T-cell (primary cell): ENCODE measurements at regions not wholly inside any gene's neighbourhood (a gene's known extent, or its start where the extent isn't known, plus 50 kb on each side); places are given as distances from the start of the nearest gene placed in this dataset.
"Not testable (repeated sequence)": the region's sequence is repeated elsewhere in the genome, so short reads cannot be mapped to it uniquely, and the experiment has no call there.

Source experiments
- ATAC-seq, 4 experiments: fragments of 200-7000 bp in 3 of 4; fragments of 150-1000 bp in 1 of 4; cut with Tn5 transposase; replicated peaks in 1 of 4; 1 replicate in 3 of 4; 2 replicates in 1 of 4; pipeline ENCODE4 v1.10.0; 2021; ENCODE audit warnings: moderate library complexity in 3 of 4, mild to moderate bottlenecking in 2 of 4, moderate number of reproducible peaks in 1 of 4
- CTCF ChIA-PET, 2 donors: fragments of 300-600 bp; sonication (Branson Sonifier 250); formaldehyde crosslinking; loops; one replicate each; lab custom pipeline; 2022; ENCODE audit warnings: antibody characterized with exemption in 2 of 2; lab: Charles Lee
- POLR2A ChIA-PET, 2 donors: fragments of 300-600 bp; sonication (Branson Sonifier 250); formaldehyde crosslinking; loops; one replicate each; lab custom pipeline; 2022; ENCODE audit warnings: antibody characterized with exemption in 2 of 2; lab: Charles Lee
- DNase-seq, 35 experiments: peaks; one replicate each; pipeline versions ENCODE4 v3.0.0 to v3.0.0-alpha.2; 2013 to 2023
- H3K27ac ChIP-seq: one replicate; pipeline ENCODE4 v1.5.1; 2013; ENCODE audit warnings: low read length
- H3K27me3 ChIP-seq, 2 experiments: replicated peaks in 1 of 2; 1 replicate in 1 of 2; 2 replicates in 1 of 2; pipeline versions ENCODE4 v1.6.1 to v1.7.0; 2013; ENCODE audit warnings: low read length in 1 of 2, mixed read lengths in 1 of 2; ENCODE audit not compliant: control insufficient read depth in 2 of 2, insufficient read depth in 2 of 2; ENCODE audit errors: extremely low read depth in 1 of 2
- H3K36me3 ChIP-seq, 2 donors: 1 replicate in 1 of 2; 2 replicates in 1 of 2; pipeline versions ENCODE4 v1.6.1 to v1.7.0; 2013; ENCODE audit warnings: low read length in 1 of 2; ENCODE audit not compliant: control insufficient read depth in 2 of 2, insufficient read depth in 1 of 2; ENCODE audit errors: extremely low read depth in 1 of 2
- H3K4me1 ChIP-seq, 2 experiments: 1 replicate in 1 of 2; 2 replicates in 1 of 2; pipeline versions ENCODE4 v1.6.1 to v1.7.0; 2013; ENCODE audit warnings: low read length in 2 of 2, mixed read lengths in 1 of 2; ENCODE audit not compliant: insufficient read depth in 2 of 2, control insufficient read depth in 1 of 2; ENCODE audit errors: extremely low read depth in 1 of 2
- H3K4me3 ChIP-seq, 2 donors: 1 replicate in 1 of 2; 2 replicates in 1 of 2; pipeline versions ENCODE4 v1.5.1 to v1.7.0; 2013; ENCODE audit warnings: mild to moderate bottlenecking in 2 of 2, low read length in 1 of 2, moderate library complexity in 1 of 2; ENCODE audit not compliant: control insufficient read depth in 1 of 2; ENCODE audit errors: extremely low read depth in 1 of 2
- H3K9me3 ChIP-seq: 2 replicates; pipeline ENCODE4 v1.7.0; 2013
- H3K27ac Mint-ChIP-seq, 2 donors: one replicate each; pipeline ENCODE4 v1.8.0; 2020 to 2021; ENCODE audit warnings: mild to moderate bottlenecking in 2 of 2, mixed read lengths in 2 of 2
- H3K27me3 Mint-ChIP-seq, 2 donors: one replicate each; pipeline ENCODE4 v1.8.0; 2021 to 2022; ENCODE audit warnings: mixed read lengths in 2 of 2
- H3K36me3 Mint-ChIP-seq: one replicate; pipeline ENCODE4 v1.8.0; 2021; ENCODE audit warnings: mixed read lengths
- H3K4me1 Mint-ChIP-seq, 3 donors: one replicate each; pipeline ENCODE4 v1.8.0; 2020 to 2022; ENCODE audit warnings: mixed read lengths in 3 of 3, mild to moderate bottlenecking in 1 of 3
- H3K4me3 Mint-ChIP-seq, 3 donors: one replicate each; pipeline ENCODE4 v1.8.0; 2020 to 2022; ENCODE audit warnings: mild to moderate bottlenecking in 3 of 3, mixed read lengths in 3 of 3, moderate library complexity in 3 of 3
- H3K9me3 Mint-ChIP-seq, 3 donors: one replicate each; pipeline ENCODE4 v1.8.0; 2020 to 2022; ENCODE audit warnings: mixed read lengths in 3 of 3
- WGBS: methylation state at CpG from one replicate; pipeline ENCODE4 v1.1.5; 2013; ENCODE audit warnings: missing lambda C conversion rate; ENCODE audit not compliant: insufficient coverage; 5-methylcytosine and 5-hydroxymethylcytosine counted together

GRCh38 chr17:49898366-49899190 is 50.7 kb upstream of the TAC4 start:
- peaks cover 14 to 89% of the 10 kb centered on the region in 2 experiments for H3K27me3 ChIP-seq
- no peak overlapping the region for H3K27ac ChIP-seq
- Mint-ChIP-seq H3K27me3 (peaks cover 56 to 79% of the 10 kb centered on the region in 2 donors), H3K4me3 (no peak overlapping the region), H3K36me3 (no peaks in the 10 kb centered on the region), H3K4me1 (peaks cover 0 to 2% (median 2%) of the 10 kb centered on the region in 3 donors), H3K27ac (no peak overlapping the region), H3K9me3 (no peaks in the 10 kb centered on the region)
- H3K4me3 ChIP-seq: no peak overlapping the region
- no peaks in the 10 kb centered on the region for H3K9me3 ChIP-seq
- no peaks in the 10 kb centered on the region for H3K36me3 ChIP-seq
- ATAC-seq (no peak), DNase-seq (no peak)
- peaks cover 0 to 5% of the 10 kb centered on the region in 2 experiments for H3K4me1 ChIP-seq
- ChIA-PET POLR2A (interaction anchor here in 1 of 2 donors (0.5 kb wide), 1 partner anchor 47 kb away, joined by 3 read pairs; no protein-coding TSS in a partner anchor), CTCF (interaction anchor here (0.6 to 1.3 kb wide), 3 partner anchors 98 to 286 kb away, joined by 3 to 4 read pairs (median 4); no protein-coding TSS in a partner anchor)
- 79% methylated on average over 3 of the region's 9 CpGs for WGBS

GRCh38 chr17:49899191-49899485 is 51.3 kb upstream of the TAC4 start:
- H3K4me1 Mint-ChIP-seq: peaks cover 0 to 2% (median 2%) of the 10 kb centered on the region in 3 donors
- H3K27me3 ChIP-seq: peaks cover 13 to 90% of the 10 kb centered on the region in 2 experiments
- DNase-seq (no peak), ATAC-seq (no peak)
- H3K36me3 ChIP-seq: no peaks in the 10 kb centered on the region
- H3K4me3 Mint-ChIP-seq: no peak overlapping the region
- H3K27ac ChIP-seq: no peak overlapping the region
- whole genome bisulfite sequencing: no CpG with 5 or more reads among the region's 2 CpGs
- peaks cover 60 to 79% of the 10 kb centered on the region in 2 donors for H3K27me3 Mint-ChIP-seq
- no peaks in the 10 kb centered on the region for H3K9me3 ChIP-seq
- ChIA-PET POLR2A (no interaction called here), CTCF (interaction anchor here (0.6 to 1.3 kb wide), 3 partner anchors 97 to 286 kb away, joined by 3 to 4 read pairs (median 4); no protein-coding TSS in a partner anchor)
- H3K9me3 Mint-ChIP-seq: no peaks in the 10 kb centered on the region
- H3K27ac Mint-ChIP-seq: no peak overlapping the region
- H3K4me1 ChIP-seq: peaks cover 0 to 5% of the 10 kb centered on the region in 2 experiments
- H3K36me3 Mint-ChIP-seq: no peaks in the 10 kb centered on the region
- no peak overlapping the region for H3K4me3 ChIP-seq

GRCh38 chr17:49899588-49899987 is 51.7 kb upstream of the TAC4 start:
- Histone ChIP-seq H3K36me3 (no peaks in the 10 kb centered on the region), H3K9me3 (no peaks in the 10 kb centered on the region), H3K27ac (no peak overlapping the region), H3K27me3 (peaks cover 13 to 90% of the 10 kb centered on the region in 2 experiments), H3K4me3 (no peak overlapping the region), H3K4me1 (peaks cover 0 to 5% of the 10 kb centered on the region in 2 experiments)
- Mint-ChIP-seq H3K27ac (no peak overlapping the region), H3K4me3 (no peak overlapping the region), H3K4me1 (peaks cover 0 to 2% (median 2%) of the 10 kb centered on the region in 3 donors), H3K27me3 (peaks cover 61 to 81% of the 10 kb centered on the region in 2 donors), H3K9me3 (no peaks in the 10 kb centered on the region), H3K36me3 (no peaks in the 10 kb centered on the region)
- CTCF ChIA-PET: interaction anchor here in 1 of 2 donors (1.0 kb wide), 1 partner anchor 97 kb away, joined by 4 read pairs; no protein-coding TSS in a partner anchor
- DNase-seq (no peak), ATAC-seq (no peak)
- no CpG with 5 or more reads among the region's 1 CpG for WGBS
- POLR2A ChIA-PET: no interaction called here

- H3K9me3 Mint-ChIP-seq, H3K36me3 Mint-ChIP-seq, CTCF ChIA-PET, POLR2A ChIA-PET, H3K4me1 ChIP-seq, H3K27ac Mint-ChIP-seq, H3K9me3 ChIP-seq, ATAC-seq, H3K4me1 Mint-ChIP-seq, H3K4me3 ChIP-seq, H3K27ac ChIP-seq, H3K36me3 ChIP-seq, H3K4me3 Mint-ChIP-seq, DNase-seq: not testable (repeated sequence)
- WGBS: no CpG with 5 or more reads among the region's 5 CpGs
- peaks cover 13 to 93% of the 10 kb centered on the region in 2 experiments for H3K27me3 ChIP-seq
- peaks cover 62 to 83% of the 10 kb centered on the region in 2 donors for H3K27me3 Mint-ChIP-seq
Measured at GRCh38 chr17:49900801-49901200, 52.9 kb upstream of the TAC4 start.

GRCh38 chr17:49901460-49902331 is 53.8 kb upstream of the TAC4 start:
- Histone ChIP-seq H3K9me3 (no peaks in the 10 kb centered on the region), H3K36me3 (no peaks in the 10 kb centered on the region), H3K4me1 (peaks cover 0 to 5% of the 10 kb centered on the region in 2 experiments), H3K27me3 (peaks cover 11 to 95% of the 10 kb centered on the region in 2 experiments), H3K27ac (no peak overlapping the region), H3K4me3 (no peak overlapping the region)
- no peak overlapping the region for H3K4me3 Mint-ChIP-seq
- WGBS: 7% methylated on average over 42 of the region's 47 CpGs
- H3K27ac Mint-ChIP-seq: no peak overlapping the region
- ChIA-PET POLR2A (no interaction called here), CTCF (no interaction called here)
- no peaks in the 10 kb centered on the region for H3K36me3 Mint-ChIP-seq
- no peaks in the 10 kb centered on the region for H3K9me3 Mint-ChIP-seq
- ATAC-seq (peak in 1 of 4 experiments; percentile 19), DNase-seq (peak in 1 of 35 experiments; percentile 8)
- H3K4me1 Mint-ChIP-seq: peaks cover 0 to 2% (median 2%) of the 10 kb centered on the region in 3 donors
- H3K27me3 Mint-ChIP-seq: peaks cover 62 to 84% of the 10 kb centered on the region in 2 donors

- Histone ChIP-seq H3K36me3 (no peaks in the 10 kb centered on the region), H3K4me3 (no peak overlapping the region), H3K27ac (no peak overlapping the region), H3K9me3 (no peaks in the 10 kb centered on the region), H3K4me1 (peaks cover 0 to 5% of the 10 kb centered on the region in 2 experiments), H3K27me3 (peaks cover 11 to 95% of the 10 kb centered on the region in 2 experiments)
- no CpG with 5 or more reads among the region's 5 CpGs for WGBS
- Mint-ChIP-seq H3K36me3 (no peaks in the 10 kb centered on the region), H3K9me3 (no peaks in the 10 kb centered on the region), H3K4me3 (no peak overlapping the region), H3K4me1 (peaks cover 0 to 2% (median 2%) of the 10 kb centered on the region in 3 donors), H3K27me3 (peaks cover 62 to 90% of the 10 kb centered on the region in 2 donors), H3K27ac (no peak overlapping the region)
- ChIA-PET POLR2A (no interaction called here), CTCF (no interaction called here)
- ATAC-seq (no peak), DNase-seq (no peak)
Measured at GRCh38 chr17:49903523-49903922, 55.7 kb upstream of the TAC4 start.
